Thymus (tissue), 11 donors: ENCODE measurements at regions not wholly inside any gene's neighbourhood (a gene's known extent, or its start where the extent isn't known, plus 50 kb on each side); places are given as distances from the start of the nearest gene placed in this dataset.

Experiments
- DNase-seq, 9 donors: peaks; one replicate each; pipeline ENCODE4 v3.0.0-alpha.2; 2013; ENCODE audit warnings: low spot score in 9 of 9, low read depth in 6 of 9, missing footprints in 1 of 9
- H3K27ac ChIP-seq, 2 donors: one replicate each; pipeline ENCODE4 v1.5.1; 2013; ENCODE audit warnings: control low read depth in 1 of 2, low read depth in 1 of 2, low read length in 1 of 2, mild to moderate bottlenecking in 1 of 2, moderate library complexity in 1 of 2
- H3K27me3 ChIP-seq, 2 donors: one replicate each; pipeline ENCODE4 v1.5.1; 2013; ENCODE audit warnings: low read length in 1 of 2; ENCODE audit not compliant: control insufficient read depth in 2 of 2, insufficient read depth in 1 of 2
- H3K36me3 ChIP-seq, 2 donors: one replicate each; pipeline ENCODE4 v1.5.1; 2013; ENCODE audit warnings: low read length in 1 of 2, mild to moderate bottlenecking in 1 of 2, moderate library complexity in 1 of 2; ENCODE audit not compliant: control insufficient read depth in 2 of 2, insufficient read depth in 2 of 2
- H3K4me1 ChIP-seq, 2 donors: one replicate each; pipeline ENCODE4 v1.5.1; 2013; ENCODE audit warnings: low read length in 2 of 2; ENCODE audit not compliant: control insufficient read depth in 2 of 2, insufficient read depth in 2 of 2
- H3K4me3 ChIP-seq, 2 donors: one replicate each; pipeline ENCODE4 v1.5.1; 2013; ENCODE audit warnings: low read length in 2 of 2, control low read depth in 1 of 2, mild to moderate bottlenecking in 1 of 2
- H3K9me3 ChIP-seq, 2 donors: one replicate each; pipeline ENCODE4 v1.5.1; 2013; ENCODE audit warnings: low read length in 1 of 2, mild to moderate bottlenecking in 1 of 2; ENCODE audit not compliant: control insufficient read depth in 2 of 2, insufficient read depth in 1 of 2
- WGBS: extraction: QIAGEN DNeasy Blood & Tissue Kit; methylation state at CpG from one replicate; pipeline ENCODE4 v1.1.7; 2013; 5-methylcytosine and 5-hydroxymethylcytosine counted together
- donor health status: healthy.

DNA sequence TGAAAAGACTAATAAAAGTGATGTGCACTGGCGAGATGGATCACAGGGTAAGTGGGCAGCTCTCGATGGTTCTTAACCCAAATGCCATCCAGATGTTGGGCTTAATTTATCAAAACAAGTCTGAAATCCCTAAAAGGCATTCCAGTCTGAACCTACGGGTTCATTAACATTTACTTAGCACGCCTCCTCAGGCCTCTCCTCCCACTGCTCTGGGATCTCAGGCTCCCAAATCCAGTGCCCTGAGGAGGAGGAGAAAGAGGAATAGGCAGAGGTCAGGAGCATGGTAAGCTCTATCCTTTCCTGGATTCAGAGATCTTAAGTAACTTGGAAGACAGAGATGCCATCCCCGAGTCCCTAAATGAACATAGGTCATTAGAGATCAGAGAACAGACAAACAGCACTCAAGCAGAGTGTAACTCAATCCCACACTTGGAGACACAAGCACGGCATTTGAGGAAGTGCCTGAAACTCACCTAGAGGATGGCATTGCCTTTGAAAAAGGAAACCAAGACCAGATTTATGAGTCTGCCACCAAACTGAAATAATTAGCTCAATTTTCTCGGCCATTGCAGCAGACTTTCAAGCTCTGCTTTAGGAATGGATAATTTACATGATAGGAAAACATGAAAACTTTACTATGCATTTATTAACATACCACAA lies 140.9 kb downstream of the CXCL12 start:
- DNase-seq = no peak
- H3K36me3 ChIP-seq = no peaks in the 10 kb centered on the region
- no peaks in the 10 kb centered on the region for H3K9me3 ChIP-seq
- no peak overlapping the region for H3K4me3 ChIP-seq
- H3K4me1 ChIP-seq = no peaks in the 10 kb centered on the region
- 66% methylated on average over 7 of the region's 7 CpGs for WGBS
- H3K27me3 ChIP-seq = no peaks in the 10 kb centered on the region
- no peak overlapping the region for H3K27ac ChIP-seq

DNA sequence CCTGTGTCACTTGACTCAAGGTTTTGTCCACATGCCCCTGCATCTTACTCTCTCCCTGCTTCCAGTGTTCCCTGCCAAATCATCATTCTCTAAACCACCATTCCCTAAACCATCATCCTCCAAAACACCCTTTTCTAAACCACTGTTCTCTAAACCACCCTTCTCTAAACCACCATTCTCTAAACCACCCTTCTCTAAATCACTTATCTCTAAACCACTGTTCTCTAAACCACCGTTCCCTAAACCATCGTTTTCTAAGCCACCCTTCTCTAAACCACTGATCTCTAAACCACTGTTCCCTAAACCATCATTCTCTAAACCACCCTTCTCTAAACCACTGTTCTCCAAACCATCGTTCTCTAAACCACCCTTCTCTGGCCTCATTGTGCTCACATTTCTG lies 142.1 kb downstream of the CXCL12 start:
- Histone ChIP-seq H3K27ac (no peak overlapping the region), H3K9me3 (no peaks in the 10 kb centered on the region), H3K27me3 (no peaks in the 10 kb centered on the region), H3K4me3 (no peak overlapping the region), H3K4me1 (no peaks in the 10 kb centered on the region), H3K36me3 (no peaks in the 10 kb centered on the region)
- WGBS = 38% methylated on average over 3 of the region's 3 CpGs
- DNase-seq = no peak

DNA sequence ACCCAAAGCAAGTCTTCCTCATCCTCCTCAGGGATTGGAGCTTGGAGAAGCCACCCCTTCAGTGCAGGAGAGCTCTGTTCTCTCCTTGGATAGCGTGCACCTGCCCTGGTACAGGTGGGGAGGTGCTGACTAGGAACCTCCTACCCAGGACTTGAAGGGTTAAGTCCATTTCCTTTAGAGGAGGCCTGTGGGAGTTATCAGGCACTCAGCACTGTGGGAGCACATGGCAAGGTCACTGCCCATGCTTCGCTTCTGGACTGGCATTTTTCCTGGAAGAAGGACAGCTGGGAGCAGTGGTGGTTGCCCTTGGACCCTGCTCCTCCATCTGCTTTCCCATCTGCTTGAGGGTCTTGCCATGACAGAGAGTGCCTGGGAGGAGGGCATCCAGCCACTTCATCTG lies 142.8 kb downstream of the CXCL12 start:
- H3K4me1 ChIP-seq = no peaks in the 10 kb centered on the region

DNA sequence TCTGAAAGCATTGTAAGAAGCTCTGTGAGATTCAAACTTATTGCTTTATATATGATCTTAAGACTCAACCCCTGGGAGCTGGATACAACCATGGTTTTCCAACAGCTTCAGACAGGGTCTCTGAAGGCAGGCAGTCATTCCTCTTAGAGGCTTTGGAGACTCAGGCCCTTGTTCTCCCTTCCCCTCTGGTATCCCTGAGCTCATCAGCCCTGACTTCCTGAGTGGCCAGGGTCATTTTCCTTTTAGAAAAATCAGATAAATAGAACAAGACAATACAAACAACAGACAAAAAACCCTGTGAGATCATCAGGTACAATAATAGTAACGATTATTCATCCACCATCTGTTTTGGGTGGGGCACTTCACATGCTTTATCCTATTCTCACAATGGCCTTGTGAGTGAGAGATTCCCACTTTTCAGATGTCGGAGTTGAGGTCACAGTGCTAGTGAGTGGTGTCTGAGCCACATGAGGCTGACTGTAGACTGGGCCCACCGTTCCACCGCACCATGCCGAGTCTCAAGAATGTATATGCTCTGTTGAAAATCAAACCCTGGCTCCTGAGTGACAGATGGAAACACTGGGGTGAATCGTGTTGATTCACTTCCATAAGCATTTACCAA lies 144.2 kb downstream of the CXCL12 start:
- H3K27me3 ChIP-seq = no peaks in the 10 kb centered on the region
- H3K4me3 ChIP-seq = no peak overlapping the region
- no peak overlapping the region for H3K27ac ChIP-seq
- H3K9me3 ChIP-seq = no peaks in the 10 kb centered on the region
- no peaks in the 10 kb centered on the region for H3K36me3 ChIP-seq
- DNase-seq = no peak
- no peaks in the 10 kb centered on the region for H3K4me1 ChIP-seq
- WGBS = 89% methylated on average over 6 of the region's 6 CpGs

More for the DNA sequence above, 142.8 kb downstream of the CXCL12 start:
- Histone ChIP-seq H3K9me3 (no peaks in the 10 kb centered on the region), H3K27ac (no peak overlapping the region), H3K4me3 (no peak overlapping the region), H3K36me3 (no peaks in the 10 kb centered on the region), H3K27me3 (no peaks in the 10 kb centered on the region)
- 92% methylated on average over 2 of the region's 2 CpGs for WGBS
- DNase-seq = no peak

DNA sequence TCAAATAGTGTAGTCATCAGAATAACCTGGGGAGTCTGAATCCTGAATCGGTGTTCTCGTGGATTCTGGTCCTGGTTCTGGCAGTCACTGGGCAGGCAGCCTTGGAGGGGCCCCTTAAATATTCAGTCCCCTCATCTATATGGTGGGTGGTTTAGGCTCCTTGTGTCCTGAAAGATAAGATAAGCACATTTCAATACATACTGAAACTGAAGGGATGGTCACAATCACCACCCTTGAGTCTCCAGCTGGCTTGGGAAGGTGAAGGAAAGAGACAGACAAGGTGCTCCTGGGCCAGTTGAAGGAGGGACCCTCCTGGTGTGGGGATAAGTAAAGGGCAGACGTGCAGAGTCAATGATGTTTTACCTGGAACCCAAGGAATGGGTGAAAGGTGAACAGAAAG lies 146.7 kb downstream of the CXCL12 start:
- no peaks in the 10 kb centered on the region for H3K36me3 ChIP-seq
- 90% methylated on average over 3 of the region's 3 CpGs for WGBS
- H3K27me3 ChIP-seq = no peaks in the 10 kb centered on the region
- no peaks in the 10 kb centered on the region for H3K4me1 ChIP-seq
- DNase-seq = no peak
- no peaks in the 10 kb centered on the region for H3K9me3 ChIP-seq
- H3K4me3 ChIP-seq = no peak overlapping the region
- no peak overlapping the region for H3K27ac ChIP-seq

DNA sequence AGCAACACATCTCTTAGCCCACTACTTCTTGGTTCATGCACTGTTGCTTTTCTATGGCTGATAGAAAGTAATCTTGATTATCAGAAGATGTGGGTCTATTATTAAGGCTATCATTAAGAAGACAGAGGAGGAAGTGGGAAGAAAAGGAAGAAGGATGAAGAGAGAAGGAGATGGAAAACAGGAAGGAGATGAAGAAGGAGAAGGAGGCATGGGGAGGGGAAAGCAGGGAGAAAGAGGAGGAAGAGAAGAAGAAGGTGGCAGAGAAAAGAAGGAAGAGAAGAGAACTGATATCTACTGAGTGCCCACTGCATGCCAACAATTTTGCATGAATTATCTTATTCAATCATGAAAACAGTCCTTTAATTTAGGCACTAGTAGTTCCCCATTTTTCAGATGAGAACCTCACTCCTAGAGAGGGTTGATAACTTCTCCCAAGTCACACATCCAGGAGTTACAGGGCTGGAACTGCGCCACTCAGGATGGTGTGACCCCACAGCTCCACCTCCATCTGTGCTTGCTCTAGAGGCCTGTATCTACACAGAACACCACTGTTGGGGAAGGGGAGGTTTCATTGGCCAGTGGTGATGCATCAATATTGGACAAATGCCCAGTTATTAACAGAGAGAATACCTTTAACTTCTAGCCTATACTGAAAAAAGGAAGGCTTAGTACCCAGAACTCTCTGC lies 147.4 kb downstream of the CXCL12 start:
- H3K4me1 ChIP-seq = no peaks in the 10 kb centered on the region
- no peaks in the 10 kb centered on the region for H3K9me3 ChIP-seq
- no peak for DNase-seq
- 96% methylated on average over 1 of the region's 1 CpG for WGBS
- no peaks in the 10 kb centered on the region for H3K27me3 ChIP-seq
- no peak overlapping the region for H3K4me3 ChIP-seq
- H3K36me3 ChIP-seq = no peaks in the 10 kb centered on the region
- no peak overlapping the region for H3K27ac ChIP-seq

DNA sequence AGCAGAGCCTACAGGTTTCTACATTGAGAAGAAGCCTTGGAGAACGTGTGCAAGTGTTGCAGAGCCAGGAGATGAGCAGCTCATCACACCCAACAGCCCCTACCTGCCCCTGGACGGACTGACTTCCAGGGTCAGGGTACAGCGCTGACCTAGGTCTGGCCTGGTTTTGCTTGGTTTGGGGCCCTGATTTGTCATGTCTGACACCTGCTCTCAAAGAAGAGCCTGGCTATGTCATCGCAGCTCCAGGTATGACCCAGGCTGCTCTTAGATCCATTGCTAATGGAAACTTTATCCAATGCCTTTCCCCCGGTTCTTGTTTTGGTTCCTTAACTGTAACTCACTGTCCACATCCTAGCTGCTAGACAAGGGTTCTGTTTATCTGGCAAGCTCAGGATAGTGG lies 149.5 kb downstream of the CXCL12 start:
- no peaks in the 10 kb centered on the region for H3K27me3 ChIP-seq
- no peak for DNase-seq
- 93% methylated on average over 5 of the region's 5 CpGs for WGBS
- no peak overlapping the region for H3K4me3 ChIP-seq
- no peaks in the 10 kb centered on the region for H3K36me3 ChIP-seq
- H3K4me1 ChIP-seq = no peaks in the 10 kb centered on the region
- no peaks in the 10 kb centered on the region for H3K9me3 ChIP-seq
- no peak overlapping the region for H3K27ac ChIP-seq

DNA sequence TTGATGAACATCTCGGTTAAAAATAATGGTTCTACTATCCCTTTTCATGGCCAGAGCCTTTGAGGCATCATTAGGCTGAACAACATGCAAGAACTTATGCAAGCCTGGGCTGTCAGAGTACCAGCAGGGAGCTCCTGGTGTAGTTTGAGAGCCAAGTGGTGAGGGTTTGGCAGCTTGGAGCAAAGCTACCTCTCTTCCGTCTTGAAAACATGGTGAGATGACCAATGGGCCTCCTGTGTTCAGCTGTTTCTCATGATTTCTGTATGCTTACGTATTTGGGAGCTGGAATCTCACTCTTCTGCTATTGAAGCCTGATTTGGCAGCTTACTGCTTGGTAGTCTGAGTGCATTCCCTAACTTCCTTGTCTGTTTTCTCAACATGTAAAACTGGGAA lies 150.4 kb downstream of the CXCL12 start:
- no peaks in the 10 kb centered on the region for H3K4me1 ChIP-seq
- no peak overlapping the region for H3K27ac ChIP-seq
- no peak overlapping the region for H3K4me3 ChIP-seq
- H3K27me3 ChIP-seq = no peaks in the 10 kb centered on the region
- no peaks in the 10 kb centered on the region for H3K36me3 ChIP-seq
- WGBS = 95% methylated on average over 3 of the region's 3 CpGs
- H3K9me3 ChIP-seq = no peaks in the 10 kb centered on the region
- DNase-seq = no peak
